ENCODE measurements at regions not wholly inside any gene's neighbourhood (a gene's known extent, or its start where the extent isn't known, plus 50 kb on each side); places are given as distances from the start of the nearest gene placed in this dataset.
"Not testable (repeated sequence)": the region's sequence is repeated elsewhere in the genome, so short reads cannot be mapped to it uniquely, and the experiment has no call there.

DNA sequence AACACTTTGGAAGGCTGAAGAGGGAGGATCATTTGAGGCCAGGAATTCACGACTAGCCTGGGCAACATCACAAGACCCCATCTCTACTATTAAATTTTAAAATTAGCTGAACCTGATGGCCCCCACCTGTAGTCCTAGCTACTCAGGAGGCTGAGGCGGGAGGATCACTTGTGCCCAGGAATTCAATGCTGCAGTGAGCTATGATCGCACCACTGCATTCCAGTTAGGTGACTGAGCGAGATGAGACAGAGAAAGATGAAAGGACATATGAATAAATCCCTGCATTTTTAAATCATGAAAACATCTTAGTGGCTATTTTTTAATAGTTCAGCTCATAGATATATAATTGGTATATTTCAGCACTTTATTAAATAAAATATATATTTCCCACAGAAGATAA lies 93.8 kb downstream of the GPR63 start:
- DNase-seq, result no peak

- DNase-seq, result no peak
Measured at GRCh38 chr6:96742702-96743101, 94.6 kb downstream of the GPR63 start.

DNA sequence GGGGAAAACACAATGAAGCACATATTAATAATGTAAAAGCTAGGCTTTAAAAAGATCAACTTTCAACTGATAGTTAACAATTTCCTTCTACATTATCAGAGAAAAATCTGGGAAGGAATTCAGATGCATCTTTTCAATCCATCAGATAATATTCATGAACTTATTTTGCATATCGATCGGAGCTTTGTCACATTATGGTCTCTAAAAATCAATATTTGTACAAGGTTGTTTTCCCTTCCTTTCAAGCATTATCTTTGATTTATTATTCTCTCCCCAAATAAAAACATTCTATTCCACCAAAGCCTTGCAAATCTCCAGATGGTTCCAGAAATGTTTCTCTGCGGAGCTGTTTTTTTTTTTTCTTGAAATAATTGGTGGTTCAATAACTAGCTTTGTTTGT lies 101.9 kb downstream of the GPR63 start:
- no peak for DNase-seq

DNA sequence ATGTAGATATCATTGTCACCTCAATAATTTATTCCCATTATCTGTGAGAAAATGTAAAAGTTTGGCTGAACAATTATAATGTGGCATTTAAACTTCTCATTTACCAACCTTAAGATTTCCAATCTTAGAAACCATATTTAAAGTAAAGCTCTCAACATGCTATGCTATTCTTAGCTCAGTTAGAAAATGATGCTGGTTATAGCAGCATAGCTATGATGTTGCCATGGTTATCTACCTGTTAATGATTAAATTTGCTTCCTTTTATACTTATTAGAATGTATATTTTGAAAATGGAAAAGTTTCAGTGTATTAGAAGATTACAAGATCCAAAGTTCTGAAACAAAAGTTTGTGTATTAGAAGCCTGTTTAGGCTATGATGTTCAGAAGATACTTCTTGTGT lies 110.1 kb downstream of the GPR63 start:
- no peak for DNase-seq

DNA sequence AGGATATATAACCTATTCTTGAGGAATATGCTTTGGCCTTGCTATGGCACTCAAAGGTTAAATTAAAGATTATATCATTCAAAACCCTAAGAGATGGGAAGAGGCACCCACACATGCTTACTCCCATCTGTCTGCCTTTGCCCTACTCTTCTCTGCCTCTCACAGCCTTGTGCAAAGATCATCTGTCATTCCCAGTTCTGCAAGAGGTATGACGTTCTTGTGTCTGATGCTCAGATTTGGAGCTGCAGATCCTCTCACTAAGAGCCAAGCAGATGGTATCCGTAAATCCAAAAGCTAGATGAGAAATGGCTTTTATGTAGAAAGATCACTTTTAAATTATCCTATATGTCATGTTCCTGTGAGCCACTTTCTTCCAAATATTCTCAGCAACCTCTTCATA lies 112.0 kb downstream of the GPR63 start:
- DNase-seq, result peak in 11 of 58 donors; percentile 1 to 65 (median 15)

- no peak for DNase-seq
Measured at GRCh38 chr6:96724641-96725040, 112.6 kb downstream of the GPR63 start.

DNA sequence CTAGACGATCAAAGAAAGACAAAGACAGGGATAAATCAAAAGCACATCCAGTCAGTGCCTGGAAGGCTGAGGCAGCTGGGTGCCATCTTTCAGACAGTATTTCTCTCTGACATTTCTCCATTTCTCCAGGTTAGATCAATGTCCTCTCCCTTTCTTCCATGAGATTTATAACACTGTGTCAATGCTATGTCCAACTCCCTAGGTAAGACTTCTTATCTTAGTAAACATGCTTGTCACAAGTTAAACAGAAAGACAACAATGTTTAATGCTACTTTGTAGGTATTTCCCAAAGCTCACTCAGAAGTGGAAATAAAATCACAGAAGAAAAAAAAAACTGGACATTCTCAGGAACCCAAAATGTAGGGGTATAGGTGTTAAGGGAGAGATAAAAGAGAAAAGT lies 113.9 kb downstream of the GPR63 start:
- DNase-seq, result no peak

GRCh38 chr6:96721227-96721626 lies 116.0 kb downstream of the GPR63 start:
- DNase-seq, result no peak

GRCh38 chr6:96716221-96716620 lies 121.1 kb downstream of the GPR63 start:
- no peak for DNase-seq

- no peak for DNase-seq
Measured at GRCh38 chr6:96715608-96716007, 121.7 kb downstream of the GPR63 start.

GRCh38 chr6:96704713-96705112 lies 132.6 kb downstream of the GPR63 start:
- no peak for DNase-seq

DNA sequence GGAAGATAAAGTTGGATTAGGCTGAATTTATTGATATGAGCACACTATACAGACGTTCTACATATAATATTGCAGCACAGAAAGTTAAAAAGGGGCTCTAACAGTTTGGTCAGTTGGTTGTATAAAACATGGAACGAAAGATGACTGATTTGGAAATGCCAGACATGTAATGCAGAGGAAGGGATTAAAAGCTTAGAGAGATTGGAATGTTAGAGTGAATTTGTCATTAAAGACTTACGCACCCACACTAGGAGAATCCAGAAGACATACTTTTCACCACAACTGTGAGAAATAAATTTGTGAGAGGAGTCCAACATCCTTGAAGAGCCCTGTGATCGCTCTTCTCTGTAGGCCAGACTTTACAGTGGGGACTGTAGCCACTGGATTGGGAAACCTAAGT lies 134.7 kb downstream of the GPR63 start:
- DNase-seq, result no peak

- DNase-seq, result no peak
Measured at GRCh38 chr6:96700915-96701314, 136.4 kb downstream of the GPR63 start.

DNA sequence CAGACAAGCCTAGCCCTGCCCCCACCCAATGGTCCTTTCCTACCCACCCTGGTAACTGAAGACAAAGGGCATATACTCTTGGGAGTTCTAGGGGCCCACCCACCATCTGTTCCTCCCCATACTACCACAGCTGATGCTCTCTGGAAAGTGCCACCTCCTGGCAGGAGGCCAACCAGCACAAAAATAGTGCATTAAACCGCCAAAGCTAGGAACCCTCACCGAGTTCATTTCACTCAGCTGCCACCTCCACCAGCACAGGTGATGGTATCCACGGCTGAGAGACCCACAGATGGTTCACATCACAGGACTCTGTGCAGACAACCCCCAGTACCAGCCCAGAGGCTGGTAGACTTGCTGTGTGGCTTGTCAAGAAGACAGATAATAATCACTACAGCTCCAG lies 131.5 kb downstream of the FHL5 start:
- DNase-seq, result not testable (repeated sequence)

DNA sequence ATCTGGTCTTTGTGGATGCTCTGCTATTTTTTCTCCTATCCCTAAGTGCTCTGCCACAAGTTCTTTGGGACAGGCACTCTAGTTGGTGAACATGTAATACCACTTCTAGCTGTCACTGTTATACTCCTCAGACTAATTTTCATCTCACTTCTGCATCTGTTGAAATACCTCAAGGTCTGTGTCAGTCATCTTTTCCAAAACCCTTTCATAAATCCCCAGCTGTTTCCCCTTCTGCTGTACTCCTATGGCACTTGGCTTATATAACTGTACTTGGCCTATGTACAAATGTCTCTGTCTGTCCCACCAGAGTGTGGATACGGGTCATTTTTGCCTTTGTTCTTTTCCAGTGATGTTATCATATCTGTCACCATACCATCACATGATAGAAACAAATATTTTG lies 124.2 kb downstream of the FHL5 start:
- no peak for DNase-seq

DNA sequence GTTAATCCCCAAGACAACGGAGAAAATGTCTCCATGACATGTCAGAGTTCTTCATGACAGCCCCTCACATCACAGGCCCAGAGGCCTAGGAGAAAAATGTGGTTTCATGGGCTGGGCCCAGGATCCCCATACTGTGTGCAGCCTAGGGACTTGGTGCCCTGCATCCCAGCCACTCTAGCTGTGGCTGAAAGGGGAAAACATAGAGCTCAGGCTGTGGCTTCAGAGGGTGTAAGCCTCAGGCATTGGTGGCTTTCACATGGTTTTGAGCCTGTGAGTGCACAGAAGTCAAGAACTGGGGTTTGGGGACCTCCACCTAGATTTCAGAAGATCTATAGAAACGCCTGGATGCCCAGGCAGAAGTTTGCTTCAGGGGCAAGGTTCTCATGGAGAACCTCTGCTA lies 122.8 kb downstream of the FHL5 start:
- DNase-seq, result no peak

DNA sequence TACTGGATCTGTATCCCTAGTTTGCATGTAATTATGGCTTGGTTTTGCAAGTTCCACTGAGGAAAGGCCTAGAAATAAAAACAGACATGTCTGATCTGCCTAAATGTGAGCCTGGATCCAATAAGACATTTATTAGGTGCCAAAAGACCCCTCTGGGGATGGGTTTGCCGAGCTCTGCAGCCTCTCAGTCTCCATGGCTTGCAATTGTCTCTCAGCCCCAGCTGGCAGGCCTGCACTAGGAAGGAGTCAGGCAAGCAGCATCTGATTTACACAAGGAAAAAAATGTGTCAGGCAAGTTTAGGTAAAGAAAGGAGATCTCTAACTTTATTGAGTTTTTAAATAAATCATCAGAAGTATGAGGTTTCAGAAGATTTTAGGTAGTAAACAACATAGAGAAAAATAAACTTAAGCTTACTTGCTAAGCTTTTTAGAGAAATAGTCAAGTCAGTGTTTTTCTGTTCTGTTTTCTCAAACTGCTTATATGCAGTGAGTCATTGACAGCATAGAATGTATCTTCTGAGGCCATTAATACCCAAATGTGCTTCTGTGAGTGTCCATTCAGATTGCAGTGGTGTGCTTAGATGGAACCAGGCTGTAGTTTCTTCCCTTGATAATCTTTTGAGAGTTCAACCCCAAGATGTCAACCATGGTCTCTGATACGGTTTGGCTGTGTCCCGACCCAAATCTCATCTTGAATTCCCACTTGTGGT lies 121.0 kb downstream of the FHL5 start:
- DNase-seq, result no peak

- DNase-seq, result no peak
Measured at GRCh38 chr6:96682017-96682416, 119.1 kb downstream of the FHL5 start.

GRCh38 chr6:96675597-96675996 lies 112.7 kb downstream of the FHL5 start:
- peak in 2 of 58 donors; percentile 5 for DNase-seq
